ENCODE measurements at regions not wholly inside any gene's neighbourhood (a gene's known extent, or its start where the extent isn't known, plus 50 kb on each side); places are given as distances from the start of the nearest gene placed in this dataset.

GRCh38 chr18:60996326-60996725 is 336.9 kb upstream of the CDH20 start:
- no peak overlapping the region for H3K4me3 ChIP-seq (ENCODE audit: control insufficient read depth, low read depth, low read length)
- TF ChIP-seq CTCF (IDR thresholded peaks at IDR 0.05; ENCODE audit: control insufficient read depth, insufficient read depth, low read depth, low read length, missing control alignments), result no peak
- DNase-seq (ENCODE audit: low read depth), result no peak

- no peak for DNase-seq (ENCODE audit: low read depth)
- no peak for TF ChIP-seq CTCF (IDR thresholded peaks at IDR 0.05; ENCODE audit: control insufficient read depth, insufficient read depth, low read depth, low read length, missing control alignments)
- H3K4me3 ChIP-seq (ENCODE audit: control insufficient read depth, low read depth, low read length), result no peak overlapping the region
Observed at GRCh38 chr18:60996822-60997221, 336.4 kb upstream of the CDH20 start.

GRCh38 chr18:61001138-61001537 is 332.1 kb upstream of the CDH20 start:
- H3K4me3 ChIP-seq (ENCODE audit: control insufficient read depth, low read depth, low read length), result no peak overlapping the region
- no peak for TF ChIP-seq CTCF (IDR thresholded peaks at IDR 0.05; ENCODE audit: control insufficient read depth, insufficient read depth, low read depth, low read length, missing control alignments)
- peak; percentile 8 for DNase-seq (ENCODE audit: low read depth)

- DNase-seq (ENCODE audit: low read depth), result no peak
- TF ChIP-seq CTCF (IDR thresholded peaks at IDR 0.05; ENCODE audit: control insufficient read depth, insufficient read depth, low read depth, low read length, missing control alignments), result no peak
- no peak overlapping the region for H3K4me3 ChIP-seq (ENCODE audit: control insufficient read depth, low read depth, low read length)
Observed at GRCh38 chr18:61006687-61007224, 326.5 kb upstream of the CDH20 start.

- H3K4me3 ChIP-seq (ENCODE audit: control insufficient read depth, low read depth, low read length), result no peak overlapping the region
- no peak for TF ChIP-seq CTCF (IDR thresholded peaks at IDR 0.05; ENCODE audit: control insufficient read depth, insufficient read depth, low read depth, low read length, missing control alignments)
- no peak for DNase-seq (ENCODE audit: low read depth)
Observed at GRCh38 chr18:61019338-61020301, 313.6 kb upstream of the CDH20 start.

GRCh38 chr18:61025596-61025995 is 307.6 kb upstream of the CDH20 start:
- no peak for DNase-seq (ENCODE audit: low read depth)
- no peak overlapping the region for H3K4me3 ChIP-seq (ENCODE audit: control insufficient read depth, low read depth, low read length)
- TF ChIP-seq CTCF (IDR thresholded peaks at IDR 0.05; ENCODE audit: control insufficient read depth, insufficient read depth, low read depth, low read length, missing control alignments), result no peak

Data from AG09309 (cell line).